OCI-LY7 (cell line): ENCODE measurements at regions not wholly inside any gene's neighbourhood (a gene's known extent, or its start where the extent isn't known, plus 50 kb on each side); places are given as distances from the start of the nearest gene placed in this dataset.

ENCODE experiments used
- BruUV-seq: library from RNA; stranded (reverse); fragments of 400-500 nt; replicated peaks from 2 replicates; lab custom pipeline; 2021; lab: Mats Ljungman, UMichigan
- CTCF ChIA-PET: fragments of 300-600 bp; sonication (Branson Sonifier 250); formaldehyde crosslinking; loops from one replicate; lab custom pipeline; 2022; ENCODE audit warnings: antibody characterized with exemption; ENCODE audit not compliant: unreplicated experiment; lab: Charles Lee
- POLR2A ChIA-PET: fragments of 300-600 bp; sonication (Branson Sonifier 250); formaldehyde crosslinking; loops from one replicate; lab custom pipeline; 2022; ENCODE audit warnings: antibody characterized with exemption; lab: Charles Lee
- DNase-seq: peaks from one replicate; pipeline ENCODE4 v3.0.0-alpha.2; 2015; ENCODE audit warnings: low spot score
- H2AFZ ChIP-seq: fragments of 200-600 bp; sonication (generic), shearing (Covaris generic); 2 replicates; pipeline ENCODE4 v1.6.1; 2014; ENCODE audit warnings: mild to moderate bottlenecking, antibody characterized with exemption, low read length, moderate library complexity
- H3K27ac ChIP-seq: fragments of 200-600 bp; sonication (generic); 2 replicates; pipeline ENCODE4 v1.5.1; 2014; ENCODE audit warnings: mixed run types, low read depth, mild to moderate bottlenecking, moderate library complexity, low read length, inconsistent platforms; ENCODE audit not compliant: poor library complexity, severe bottlenecking
- H3K36me3 ChIP-seq: fragments of 200-600 bp; sonication (generic); 2 replicates; pipeline ENCODE4 v1.6.1; 2014; ENCODE audit warnings: mild to moderate bottlenecking, antibody characterized with exemption, low read length, moderate library complexity, mixed read lengths; ENCODE audit not compliant: insufficient read depth
- H3K4me1 ChIP-seq: fragments of 200-600 bp; sonication (generic); 2 replicates; pipeline ENCODE4 v1.5.1; 2014; ENCODE audit warnings: mild to moderate bottlenecking, low read length; ENCODE audit not compliant: insufficient read depth, poor library complexity, severe bottlenecking
- H3K4me2 ChIP-seq: fragments of 200-600 bp; sonication (generic); 2 replicates; pipeline ENCODE4 v1.6.1; 2014; ENCODE audit warnings: mild to moderate bottlenecking, low read length
- H3K4me3 ChIP-seq: fragments of 200-600 bp; sonication (generic); 2 replicates; pipeline ENCODE4 v1.5.1; 2014; ENCODE audit warnings: mild to moderate bottlenecking, low read depth, low read length; ENCODE audit not compliant: poor library complexity, severe bottlenecking
- H3K79me2 ChIP-seq: fragments of 200-600 bp; sonication (generic); 2 replicates; pipeline ENCODE4 v1.6.1; 2016; ENCODE audit warnings: low read depth, mild to moderate bottlenecking, low read length, moderate library complexity, mixed read lengths; ENCODE audit not compliant: insufficient read depth
- H3K9me2 ChIP-seq: fragments of 200-600 bp; sonication (generic); 2 replicates; pipeline ENCODE4 v1.6.1; 2016; ENCODE audit warnings: mild to moderate bottlenecking, low read length, mixed read lengths; ENCODE audit not compliant: insufficient read depth
- H3K9me3 ChIP-seq: fragments of 200-600 bp; sonication (generic); 2 replicates; pipeline ENCODE4 v1.6.1; 2014; ENCODE audit warnings: mild to moderate bottlenecking, mixed run types, low read length, mixed read lengths
- H4K20me1 ChIP-seq: fragments of 200-600 bp; sonication (generic); 2 replicates; pipeline ENCODE4 v1.6.1; 2014; ENCODE audit warnings: mild to moderate bottlenecking, antibody characterized with exemption, low read length, moderate library complexity, mixed read lengths; ENCODE audit not compliant: insufficient read depth
- CTCF ChIP-seq: fragments of 200-600 bp; sonication (generic); conservative IDR thresholded peaks from 2 replicates; pipeline ENCODE4 v1.5.1; 2014; ENCODE audit warnings: mild to moderate bottlenecking, antibody characterized with exemption, low read length, moderate library complexity, mixed read lengths
- EZH2phosphoT487 ChIP-seq: fragments of 200-600 bp; sonication (generic); IDR thresholded peaks from 2 replicates; pipeline ENCODE4 v1.6.1; 2018; ENCODE audit warnings: low read depth, borderline replicate concordance, mild to moderate bottlenecking, mixed run types, antibody characterized with exemption, low read length, moderate library complexity, mixed read lengths
- intact Hi-C: fragments of 100-400 bp; cut with micrococcal nuclease; formaldehyde crosslinking; loops from one replicate; pipeline ENCODE4 v1.10.0; 2022; ENCODE audit not compliant: unreplicated experiment

GRCh38 chr20:24718277-24718676 lies 230.8 kb upstream of the CST7 start:
- POLR2A ChIA-PET, result no interaction called here
- H3K9me3 ChIP-seq, result no peaks in the 10 kb centered on the region
- no peaks in the 10 kb centered on the region for H4K20me1 ChIP-seq
- no peak overlapping the region for H2AFZ ChIP-seq
- no peak for DNase-seq
- intact Hi-C loops, result no loop called here
- no peak overlapping the region for H3K4me2 ChIP-seq
- H3K4me3 ChIP-seq, result no peak overlapping the region
- BruUV-seq, result no TSS peak
- no peaks in the 10 kb centered on the region for H3K9me2 ChIP-seq
- no peak for TF ChIP-seq CTCF
- no peak for TF ChIP-seq EZH2phosphoT487
- CTCF ChIA-PET, result no interaction called here
- no peaks in the 10 kb centered on the region for H3K79me2 ChIP-seq
- H3K4me1 ChIP-seq, result no peaks in the 10 kb centered on the region
- no peaks in the 10 kb centered on the region for H3K36me3 ChIP-seq
- no peak overlapping the region for H3K27ac ChIP-seq

- H3K4me1 ChIP-seq, result no peaks in the 10 kb centered on the region
- no TSS peak for BruUV-seq
- H3K4me2 ChIP-seq, result no peak overlapping the region
- TF ChIP-seq CTCF, result no peak
- no peak for TF ChIP-seq EZH2phosphoT487
- H3K27ac ChIP-seq, result no peak overlapping the region
- H3K9me2 ChIP-seq, result no peaks in the 10 kb centered on the region
- no peaks in the 10 kb centered on the region for H3K9me3 ChIP-seq
- no peaks in the 10 kb centered on the region for H4K20me1 ChIP-seq
- no peak overlapping the region for H2AFZ ChIP-seq
- H3K79me2 ChIP-seq, result no peaks in the 10 kb centered on the region
- ChIA-PET CTCF (no interaction called here), POLR2A (no interaction called here)
- no peak overlapping the region for H3K4me3 ChIP-seq
- H3K36me3 ChIP-seq, result no peaks in the 10 kb centered on the region
- DNase-seq, result no peak
- intact Hi-C loops, result no loop called here
Measured at GRCh38 chr20:24718696-24719095, 230.4 kb upstream of the CST7 start.

- H3K4me3 ChIP-seq, result no peak overlapping the region
- no peak for TF ChIP-seq CTCF
- TF ChIP-seq EZH2phosphoT487, result no peak
- no peaks in the 10 kb centered on the region for H3K79me2 ChIP-seq
- no peak overlapping the region for H3K4me2 ChIP-seq
- H4K20me1 ChIP-seq, result no peaks in the 10 kb centered on the region
- H3K9me2 ChIP-seq, result no peaks in the 10 kb centered on the region
- no peak overlapping the region for H3K27ac ChIP-seq
- H3K9me3 ChIP-seq, result no peaks in the 10 kb centered on the region
- intact Hi-C loops, result no loop called here
- H2AFZ ChIP-seq, result no peak overlapping the region
- no peak for DNase-seq
- CTCF ChIA-PET, result no interaction called here
- H3K36me3 ChIP-seq, result no peaks in the 10 kb centered on the region
- BruUV-seq, result no TSS peak
- POLR2A ChIA-PET, result no interaction called here
- no peaks in the 10 kb centered on the region for H3K4me1 ChIP-seq
Measured at GRCh38 chr20:24720957-24721356, 228.1 kb upstream of the CST7 start.
